Kidney tubule cell (primary cell): ENCODE measurements at regions not wholly inside any gene's neighbourhood (a gene's known extent, or its start where the extent isn't known, plus 50 kb on each side); places are given as distances from the start of the nearest gene placed in this dataset.
"Not testable (repeated sequence)": the region's sequence is repeated elsewhere in the genome, so short reads cannot be mapped to it uniquely, and the experiment has no call there.

Experiments
- DNase-seq: peaks from one replicate; pipeline ENCODE4 v3.0.0-alpha.2; 2018; ENCODE audit warnings: low spot score

- no peak for DNase-seq
These were observed 542.1 kb downstream of the PRR16 start for GRCh38 chr5:121006217-121006616.

DNA sequence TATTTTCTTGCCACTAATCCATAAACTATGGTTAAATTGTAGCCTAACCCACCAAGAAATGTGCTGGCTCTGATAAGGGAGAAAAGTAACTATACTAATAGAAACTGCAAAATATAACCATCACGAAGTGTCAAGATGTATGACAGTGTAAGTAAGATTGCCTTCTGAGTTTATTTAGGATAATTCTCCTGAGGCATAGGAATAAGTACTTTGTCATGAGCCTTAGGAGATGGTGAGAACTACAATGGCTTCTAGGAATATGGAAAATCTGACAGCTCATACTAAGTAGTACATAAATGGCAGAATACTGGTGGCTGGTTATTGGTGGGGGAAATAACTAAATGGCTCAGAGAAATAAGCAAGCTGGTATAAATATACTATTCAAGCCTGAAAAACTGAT is 543.9 kb downstream of the PRR16 start:
- no peak for DNase-seq

DNA sequence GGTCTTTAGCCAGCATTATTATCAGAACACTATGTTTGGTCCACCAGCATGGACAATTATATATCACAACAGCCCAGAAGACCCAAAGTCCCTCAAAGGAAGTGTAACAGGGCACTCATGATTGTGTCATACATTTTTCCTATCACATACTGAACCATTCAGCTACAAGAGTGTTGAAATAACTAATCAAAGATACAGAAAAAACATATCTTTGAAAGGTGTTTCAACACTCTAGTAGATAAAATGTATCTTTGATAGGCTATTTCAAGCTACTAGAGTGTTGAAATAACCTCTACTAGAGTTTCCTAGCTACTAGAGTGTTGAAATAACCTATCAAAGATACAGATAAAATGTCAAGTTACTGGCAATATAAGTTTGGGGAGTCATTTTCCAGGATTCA is 545.0 kb downstream of the PRR16 start:
- DNase-seq = no peak

GRCh38 chr5:121018004-121018403 is 553.9 kb downstream of the PRR16 start:
- DNase-seq = no peak

GRCh38 chr5:121019106-121019505 is 555.0 kb downstream of the PRR16 start:
- DNase-seq = no peak

- no peak for DNase-seq
These were observed 555.6 kb downstream of the PRR16 start for GRCh38 chr5:121019734-121020133.

GRCh38 chr5:121021681-121022080 is 557.6 kb downstream of the PRR16 start:
- DNase-seq = no peak

GRCh38 chr5:121024416-121025311 is 560.6 kb downstream of the PRR16 start:
- DNase-seq = no peak

DNA sequence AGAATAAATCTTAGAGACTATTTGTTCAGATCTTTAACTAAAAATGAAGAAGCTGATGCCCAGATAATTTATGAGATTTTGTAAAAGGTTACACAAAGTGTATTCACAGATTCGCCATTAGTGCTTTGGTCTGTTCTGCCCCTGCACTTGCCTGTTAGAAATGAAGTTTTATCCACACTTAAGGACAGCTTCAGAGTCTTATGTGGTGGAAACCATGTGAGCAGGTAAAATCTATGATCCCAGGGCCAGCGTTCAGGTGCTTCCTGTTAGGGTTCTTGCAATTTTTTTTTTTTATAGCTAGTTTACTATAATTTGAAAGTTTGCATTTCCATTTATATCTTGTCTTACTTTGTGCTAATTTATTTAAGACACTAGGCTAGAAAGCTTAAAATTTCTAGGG is 561.6 kb downstream of the PRR16 start:
- no peak for DNase-seq

GRCh38 chr5:121027636-121028035 is 563.5 kb downstream of the PRR16 start:
- no peak for DNase-seq

DNA sequence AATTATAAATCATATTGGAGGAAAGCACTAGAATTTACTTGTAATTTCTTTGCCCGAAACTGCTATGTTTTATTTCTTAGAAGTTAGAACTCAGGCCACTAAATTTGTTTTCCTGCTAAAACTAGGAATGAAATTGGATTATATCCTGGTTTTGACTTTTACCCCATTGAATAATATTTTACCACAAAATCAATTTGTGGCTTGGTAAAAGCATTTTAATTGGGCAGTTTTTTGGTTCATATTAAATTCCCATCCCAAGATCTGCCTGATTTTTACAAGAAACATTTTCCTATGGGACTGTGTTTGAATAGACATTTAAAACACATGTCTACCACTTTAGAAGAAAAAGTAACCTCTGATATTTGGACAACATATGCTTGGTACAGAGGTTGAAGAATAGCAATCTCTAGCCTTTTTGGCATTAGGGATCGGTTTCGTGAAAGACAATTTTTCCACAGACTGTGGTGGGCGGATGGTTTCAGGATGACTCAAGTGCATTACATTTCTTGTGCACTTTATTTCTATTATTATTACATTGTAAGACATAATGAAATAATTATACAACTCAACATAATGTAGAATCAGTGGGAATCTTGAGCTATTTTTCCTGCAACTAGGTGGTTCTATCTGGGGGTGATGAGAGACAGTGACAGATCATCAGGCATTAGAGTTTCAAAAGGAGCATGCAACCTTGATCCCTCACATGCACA is 565.6 kb downstream of the PRR16 start:
- DNase-seq = no peak

GRCh38 chr5:121031491-121031890 is 567.4 kb downstream of the PRR16 start:
- DNase-seq = no peak

- no peak for DNase-seq
These were observed 569.2 kb downstream of the PRR16 start for GRCh38 chr5:121033334-121033733.

DNA sequence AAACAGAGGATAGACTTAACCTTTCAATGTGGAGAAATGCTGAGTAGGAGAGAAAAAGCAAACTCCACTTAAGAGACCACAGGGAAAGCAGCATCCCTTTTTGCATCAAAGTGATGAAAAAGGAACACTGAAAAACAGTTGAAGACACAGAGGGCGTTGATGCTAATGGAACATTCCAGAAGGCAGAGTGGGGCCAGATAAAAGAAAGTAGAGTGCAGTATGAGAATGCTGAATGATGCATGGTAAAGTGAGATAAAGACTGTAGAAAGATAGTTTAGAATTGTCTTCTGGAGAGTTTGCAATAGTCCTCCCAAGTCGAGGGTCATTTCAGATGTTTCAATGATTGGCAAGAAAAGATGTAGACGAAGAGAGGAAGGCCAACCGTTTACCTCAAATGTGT is 574.3 kb downstream of the PRR16 start:
- DNase-seq = no peak

- DNase-seq = no peak
These were observed 585.9 kb downstream of the PRR16 start for GRCh38 chr5:121049971-121050370.

- DNase-seq = no peak
These were observed 589.2 kb downstream of the PRR16 start for GRCh38 chr5:121053055-121053985.

- DNase-seq = no peak
These were observed 591.5 kb downstream of the PRR16 start for GRCh38 chr5:121055586-121055985.

DNA sequence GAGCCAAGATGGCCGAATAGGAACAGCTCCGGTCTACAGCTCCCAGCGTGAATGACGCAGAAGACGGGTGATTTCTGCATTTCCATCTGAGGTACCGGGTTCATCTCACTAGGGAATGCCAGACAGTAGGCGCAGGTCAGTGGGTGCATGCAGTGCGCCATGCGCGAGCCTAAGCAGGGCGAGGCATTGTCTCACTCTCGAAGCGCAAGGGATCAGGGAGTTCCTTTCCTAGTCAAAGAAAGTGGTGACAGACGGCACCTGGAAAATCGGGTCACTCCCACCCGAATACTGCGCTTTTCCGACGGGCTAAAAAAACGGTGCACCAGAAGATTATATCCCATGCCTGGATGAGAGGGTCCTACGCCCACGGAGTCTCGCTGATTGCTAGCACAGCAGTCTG is 600.1 kb downstream of the PRR16 start:
- DNase-seq = not testable (repeated sequence)

- no peak for DNase-seq
These were observed 622.6 kb downstream of the PRR16 start for GRCh38 chr5:121086671-121087070.

DNA sequence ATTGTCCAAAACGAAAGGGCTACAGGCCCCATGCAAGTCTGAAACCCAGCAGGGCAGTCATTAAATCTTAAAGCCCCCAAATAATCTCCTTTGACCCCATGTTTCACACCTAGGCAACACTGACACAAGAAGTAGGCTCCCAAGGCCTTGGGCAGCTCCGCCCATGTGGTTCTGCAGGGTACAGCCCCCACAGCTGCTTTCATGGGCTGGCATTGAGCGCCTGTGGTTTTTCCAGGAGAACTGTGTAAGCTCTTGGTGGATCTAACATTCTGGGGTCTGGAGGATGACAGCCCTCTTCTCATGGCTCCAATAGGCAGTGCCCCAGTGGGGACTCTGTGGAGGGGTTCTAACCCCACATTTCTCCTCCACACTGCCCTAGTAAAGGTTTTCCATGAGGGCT is 623.5 kb downstream of the PRR16 start:
- no peak for DNase-seq

DNA sequence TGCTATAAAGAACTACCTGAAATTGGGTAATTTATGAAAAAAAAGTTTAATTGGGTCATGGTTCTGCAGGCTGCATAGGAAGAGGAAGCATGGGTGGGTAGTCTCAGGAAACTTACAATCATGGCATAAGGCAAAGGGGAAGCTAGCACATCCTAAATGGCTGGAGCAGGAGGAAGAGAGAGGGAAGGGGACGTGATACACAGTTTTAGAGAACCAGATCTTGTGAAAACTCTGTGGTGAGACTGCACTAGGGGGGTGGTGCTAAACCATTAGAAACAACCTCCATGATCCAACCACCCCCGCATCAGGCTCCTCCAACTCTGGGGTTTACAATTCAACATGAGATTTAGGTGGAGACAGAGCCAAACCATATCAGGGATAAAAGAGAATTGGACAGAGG is 624.2 kb downstream of the PRR16 start:
- DNase-seq = no peak

DNA sequence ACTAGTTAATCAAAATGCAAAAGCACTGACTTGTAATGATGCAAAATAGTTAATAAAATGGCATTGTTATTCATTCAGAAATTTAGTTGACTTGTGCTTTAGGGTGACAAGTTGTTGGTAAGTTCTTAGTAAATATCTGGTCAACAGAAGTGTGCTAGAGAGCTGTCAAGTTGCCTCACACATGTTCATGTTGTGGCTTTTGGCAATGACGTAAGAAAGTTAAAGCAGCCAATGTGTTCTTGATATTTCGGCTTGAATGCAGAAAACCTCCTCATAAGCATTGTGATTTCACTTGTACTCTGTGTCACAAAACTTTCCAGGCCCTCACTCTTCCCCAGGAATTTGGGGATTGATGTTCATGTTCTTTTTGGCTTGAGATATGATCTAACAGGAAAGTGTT is 626.7 kb downstream of the PRR16 start:
- no peak for DNase-seq
